Endometrium (tissue), 2 donors: ENCODE measurements at regions not wholly inside any gene's neighbourhood (a gene's known extent, or its start where the extent isn't known, plus 50 kb on each side); places are given as distances from the start of the nearest gene placed in this dataset.

Experiments
- FAIRE-seq: peaks from 2 replicates; lab custom pipeline; 2012; peaks lifted over from hg19 to GRCh38; lab: Jason Lieb, UNC
- donor health status: control.
- donor health status: control.

DNA sequence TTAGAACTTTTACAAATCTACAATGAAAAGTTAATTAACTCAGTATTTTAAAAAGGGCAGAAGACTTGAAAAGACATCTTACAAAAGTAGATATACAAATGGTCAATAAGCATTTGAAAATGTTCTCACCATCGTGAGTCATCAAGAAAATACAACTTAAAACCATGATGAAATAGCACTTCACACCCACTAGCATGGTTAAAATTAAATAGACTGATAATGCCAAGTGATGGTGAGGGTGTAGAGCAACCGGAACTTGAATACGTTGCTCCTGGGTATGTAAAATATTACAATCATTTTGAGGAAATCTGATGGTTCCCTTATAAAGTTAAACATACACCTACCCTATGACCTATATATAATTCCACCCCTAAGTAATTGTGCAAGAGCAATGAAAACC, 319.8 kb upstream of the UMPS start:
- FAIRE-seq = no peak

DNA sequence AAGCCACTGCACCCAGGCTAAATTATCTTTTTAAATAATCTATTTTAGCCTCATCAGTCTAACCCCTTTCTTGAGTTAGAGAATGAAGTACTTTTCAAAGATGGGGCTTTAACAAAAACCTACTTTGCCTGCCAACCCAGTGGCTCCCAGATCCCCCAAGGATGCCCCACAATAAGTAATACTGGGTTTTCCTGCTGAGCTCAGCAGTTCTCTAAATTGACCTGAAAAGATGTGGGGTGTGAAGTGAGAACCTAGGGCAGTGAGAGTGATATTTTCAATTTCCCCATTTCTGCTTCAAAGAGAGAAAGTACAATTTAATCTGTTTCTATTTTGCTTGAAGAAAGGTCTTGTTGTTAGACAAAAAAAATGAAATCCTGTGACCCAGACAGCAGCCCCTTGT, 318.5 kb upstream of the UMPS start:
- no peak for FAIRE-seq

DNA sequence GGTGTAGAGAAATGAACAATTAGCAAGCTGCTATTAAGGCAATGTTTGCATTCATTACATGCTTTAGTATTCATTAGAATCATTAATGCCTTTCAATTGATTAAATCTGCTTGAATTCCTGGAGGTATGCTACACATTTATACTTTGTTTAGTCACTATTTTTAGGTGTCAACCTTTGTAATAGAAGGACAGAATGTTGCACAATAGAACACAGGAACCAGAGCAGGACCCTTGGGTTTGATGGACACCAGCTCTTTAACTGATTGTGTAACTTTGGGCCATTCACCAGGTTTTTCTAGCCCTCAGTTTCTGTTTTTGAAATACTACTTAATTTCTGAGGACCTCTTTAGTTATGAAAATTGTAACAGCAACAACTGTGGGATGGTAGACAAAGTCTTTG, 317.6 kb upstream of the UMPS start:
- FAIRE-seq = no peak

DNA sequence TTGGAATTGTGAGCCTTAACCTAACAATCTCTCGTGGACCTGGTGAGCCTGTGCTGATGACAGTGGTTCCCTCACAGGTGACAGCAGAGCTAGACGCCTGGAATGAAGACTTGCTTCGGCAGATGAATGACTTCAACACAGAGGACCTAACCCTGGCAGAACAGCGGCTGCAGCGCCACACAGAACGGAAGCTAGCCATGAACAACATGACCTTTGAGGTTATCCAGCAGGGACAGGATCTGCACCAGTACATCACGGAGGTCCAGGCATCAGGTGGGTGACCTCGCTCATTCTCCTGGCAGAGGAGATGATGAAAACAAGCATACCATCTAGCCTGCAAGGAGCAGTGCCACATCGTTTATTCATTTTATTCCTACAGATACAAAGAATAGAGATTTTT, 316.9 kb upstream of the UMPS start:
- no peak for FAIRE-seq

DNA sequence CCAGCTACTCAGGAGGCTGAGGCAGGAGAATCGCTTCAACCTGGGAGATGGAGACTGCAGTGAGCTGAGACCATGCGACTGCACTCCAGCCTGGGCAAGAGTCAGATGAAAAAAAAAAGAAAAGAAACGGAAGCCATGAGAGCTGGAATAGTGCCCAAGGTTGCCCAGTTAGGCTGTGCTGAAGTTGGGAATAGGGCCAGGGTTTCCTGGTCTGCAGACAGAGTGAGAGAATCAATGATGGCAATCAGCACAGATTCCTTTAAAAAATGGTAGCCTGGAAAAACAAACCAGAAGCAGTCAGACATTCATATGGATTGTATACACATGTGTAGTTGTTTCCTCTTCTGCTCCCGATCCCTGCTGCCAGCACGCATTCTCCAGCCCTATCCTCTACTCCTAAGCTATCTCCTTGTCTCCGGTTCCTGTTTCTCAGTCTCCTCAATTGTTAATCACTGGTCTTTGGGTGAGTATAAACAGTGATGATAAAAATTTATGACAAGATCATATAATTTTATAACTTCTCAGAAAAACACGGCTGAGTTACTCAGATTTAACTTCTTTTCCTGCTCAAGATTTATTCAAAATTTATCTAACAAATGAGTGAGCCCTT, 316.2 kb upstream of the UMPS start:
- no peak for FAIRE-seq

DNA sequence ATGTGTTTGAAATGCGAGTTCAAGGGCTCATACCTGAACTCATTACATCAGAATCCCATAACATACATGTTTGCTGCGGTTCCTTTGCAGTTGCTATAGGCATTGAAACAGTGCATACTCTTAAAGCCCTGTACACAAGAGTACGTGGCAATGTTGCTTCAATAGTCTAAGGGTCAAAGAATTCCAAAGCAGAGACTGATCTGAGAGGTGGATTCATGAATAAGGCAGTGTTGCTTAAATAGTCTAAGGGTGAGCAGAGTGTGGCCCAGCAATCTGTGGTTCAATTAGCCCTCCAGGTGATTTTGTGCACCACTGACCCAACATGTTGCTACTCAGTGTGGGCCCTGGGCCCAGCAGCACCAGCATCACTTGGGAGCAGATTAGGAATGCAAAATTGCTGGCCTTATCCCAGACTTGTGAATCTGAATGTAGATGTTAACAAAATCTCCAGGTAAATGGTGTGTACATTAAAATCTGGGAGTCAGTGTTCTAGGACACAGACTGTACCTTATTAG, 314.7 kb upstream of the UMPS start:
- no peak for FAIRE-seq

DNA sequence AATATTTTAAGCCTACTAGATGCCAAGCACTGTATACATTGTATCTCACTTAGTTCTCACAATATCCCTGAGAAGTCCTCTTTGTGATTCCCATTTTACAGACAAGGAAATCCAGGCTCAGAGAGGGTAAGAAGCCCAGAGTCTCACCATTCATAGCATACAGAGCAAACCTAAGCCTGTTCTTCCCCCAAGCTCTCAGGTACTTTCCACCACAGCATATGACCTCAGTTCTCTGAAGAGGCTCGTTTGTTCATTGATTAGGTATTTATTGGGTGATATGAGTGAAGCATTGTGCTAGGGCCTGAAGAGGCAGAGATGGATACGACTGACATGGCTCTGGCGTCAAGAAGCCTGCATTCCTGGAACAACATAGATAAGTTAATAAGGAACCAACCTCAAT, 310.9 kb upstream of the UMPS start:
- no peak for FAIRE-seq

DNA sequence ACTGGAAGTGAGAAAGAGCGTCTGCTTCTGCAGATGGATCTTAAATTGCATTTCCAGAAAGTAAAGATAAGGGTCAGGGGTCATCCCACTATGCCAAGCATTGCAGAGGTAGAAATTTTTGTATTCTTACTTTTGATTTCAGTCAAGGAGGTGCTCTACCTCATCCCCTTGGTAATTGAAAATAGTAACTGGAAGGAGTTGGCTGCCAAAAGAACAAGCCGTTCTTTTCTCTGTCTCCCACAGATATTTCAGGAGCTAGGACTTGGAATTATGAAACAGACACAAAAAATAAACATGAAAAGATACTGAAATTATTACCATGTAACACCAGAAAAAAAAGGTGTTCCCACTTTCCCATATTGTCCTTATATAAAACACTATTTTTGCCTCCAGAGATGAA, 309.9 kb upstream of the UMPS start:
- FAIRE-seq = no peak

DNA sequence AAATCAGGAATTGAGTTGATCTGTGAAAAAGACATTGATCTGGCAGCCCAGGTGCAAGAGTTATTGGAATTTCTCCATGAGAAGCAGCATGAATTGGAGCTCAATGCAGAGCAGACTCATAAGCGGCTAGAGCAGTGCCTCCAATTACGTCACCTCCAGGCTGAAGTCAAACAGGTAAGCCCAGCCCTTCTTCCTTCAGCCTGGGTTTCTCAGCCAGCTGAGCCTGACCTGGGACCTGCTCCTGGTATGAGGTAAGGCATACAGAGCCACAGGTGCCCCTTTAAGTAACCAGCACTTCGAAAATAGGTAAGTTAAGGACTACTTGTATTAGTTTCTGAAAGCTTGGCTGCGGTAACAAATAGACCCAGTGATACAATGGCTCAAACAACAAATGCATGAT, 307.4 kb upstream of the UMPS start:
- FAIRE-seq = no peak

DNA sequence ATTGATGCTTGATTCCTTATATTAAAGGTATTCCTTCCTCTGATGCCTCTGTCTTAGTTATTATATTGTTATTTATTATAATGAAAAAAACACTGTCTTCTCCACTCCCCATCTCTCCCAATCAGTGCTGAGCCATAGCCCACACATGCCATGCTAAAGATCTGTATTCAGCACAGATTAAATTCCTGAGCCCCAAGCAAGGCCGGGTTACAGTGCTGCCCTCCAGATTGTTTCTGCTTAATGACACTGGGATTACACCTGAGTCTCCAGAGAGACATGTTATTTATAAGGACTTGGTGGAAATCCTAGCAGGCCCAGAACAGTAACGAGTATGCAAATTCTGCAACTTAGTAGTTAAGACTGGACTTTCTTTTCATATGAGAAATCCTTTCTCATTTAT, 305.9 kb upstream of the UMPS start:
- FAIRE-seq = no peak

DNA sequence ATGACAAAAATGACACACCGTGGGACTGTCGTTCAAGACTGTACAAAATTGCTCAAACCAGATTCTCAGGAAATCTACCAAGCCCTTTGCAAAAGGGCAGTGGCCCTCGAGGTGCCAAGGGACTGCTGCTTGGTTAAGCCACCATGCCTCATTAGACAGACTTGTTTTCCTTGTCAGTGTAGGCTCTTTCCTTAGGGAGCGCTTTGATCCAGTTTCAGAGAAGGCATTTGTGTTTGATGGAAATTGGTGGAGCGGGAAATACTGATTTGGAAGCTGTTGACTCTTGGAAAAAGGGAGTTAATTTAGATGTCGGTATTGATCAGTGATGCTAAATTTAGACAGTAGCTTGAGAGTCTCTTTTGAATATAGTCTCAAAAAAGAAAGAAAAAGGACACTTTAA, 304.3 kb upstream of the UMPS start:
- no peak for FAIRE-seq

DNA sequence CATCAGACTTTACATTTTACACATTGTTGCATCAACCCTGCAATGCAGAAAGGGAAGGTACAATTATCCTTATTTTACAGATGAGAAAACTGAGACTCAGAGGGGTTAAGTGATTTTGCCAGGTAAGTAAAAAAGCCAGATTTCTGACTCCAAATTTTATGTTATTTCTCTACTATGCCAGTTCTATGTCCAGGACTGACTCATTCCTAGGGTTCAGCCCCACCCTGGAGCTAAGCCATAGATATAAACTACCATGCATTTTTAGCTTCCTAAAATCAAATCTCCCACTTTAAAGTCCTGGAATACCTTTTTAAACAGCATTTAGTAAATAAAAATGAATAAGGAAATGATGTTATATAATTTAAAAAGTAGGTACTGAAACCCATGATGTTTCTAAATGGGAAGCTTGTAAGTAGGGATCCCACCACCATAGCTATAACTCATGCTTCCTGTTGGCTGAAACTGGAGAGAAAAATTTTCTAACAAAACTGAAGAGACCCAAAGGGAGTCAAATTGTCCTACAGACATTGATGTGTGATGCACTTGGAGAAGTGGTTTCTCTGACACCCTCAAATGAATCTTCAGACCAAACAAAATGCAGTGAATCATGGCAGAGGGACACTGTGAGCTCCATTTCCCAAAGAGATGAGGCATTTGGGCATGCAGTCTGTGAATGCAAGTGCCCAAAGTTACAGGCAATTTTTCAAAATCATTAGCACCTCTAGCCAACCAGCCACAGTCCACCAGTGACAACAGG, 301.7 kb upstream of the UMPS start:
- FAIRE-seq = no peak

DNA sequence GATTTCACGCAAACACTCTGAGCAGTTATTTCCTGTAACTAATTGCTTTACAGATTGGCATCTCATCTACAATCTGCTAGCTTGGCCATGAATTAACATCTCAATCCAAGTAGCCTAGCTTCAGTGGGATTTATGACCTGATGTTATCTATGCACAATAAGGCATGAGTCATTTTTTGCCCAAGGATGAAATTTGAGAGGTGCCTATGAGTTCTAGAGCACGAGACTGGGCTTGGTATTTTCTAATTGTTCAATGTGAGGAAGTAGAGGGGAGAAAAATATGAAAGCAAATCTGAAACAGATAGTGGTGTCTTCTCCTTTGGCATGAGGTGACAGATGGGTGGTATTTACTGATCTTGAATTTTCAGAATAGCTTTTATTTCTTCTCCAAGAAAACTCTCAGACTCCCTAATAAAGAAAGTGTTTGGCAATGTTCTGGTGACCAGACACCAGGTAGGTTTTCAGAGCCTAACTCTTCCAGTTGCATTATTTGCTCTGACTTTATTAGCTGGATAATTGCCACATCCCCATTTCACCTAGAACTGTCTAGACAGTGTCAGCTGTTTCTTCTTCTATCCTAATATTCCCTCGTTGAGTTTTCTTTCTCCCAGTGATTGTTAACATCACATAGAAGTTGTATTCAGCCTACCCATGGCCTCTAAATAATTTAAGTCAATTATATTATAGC, 301.0 kb upstream of the UMPS start:
- FAIRE-seq = no peak

DNA sequence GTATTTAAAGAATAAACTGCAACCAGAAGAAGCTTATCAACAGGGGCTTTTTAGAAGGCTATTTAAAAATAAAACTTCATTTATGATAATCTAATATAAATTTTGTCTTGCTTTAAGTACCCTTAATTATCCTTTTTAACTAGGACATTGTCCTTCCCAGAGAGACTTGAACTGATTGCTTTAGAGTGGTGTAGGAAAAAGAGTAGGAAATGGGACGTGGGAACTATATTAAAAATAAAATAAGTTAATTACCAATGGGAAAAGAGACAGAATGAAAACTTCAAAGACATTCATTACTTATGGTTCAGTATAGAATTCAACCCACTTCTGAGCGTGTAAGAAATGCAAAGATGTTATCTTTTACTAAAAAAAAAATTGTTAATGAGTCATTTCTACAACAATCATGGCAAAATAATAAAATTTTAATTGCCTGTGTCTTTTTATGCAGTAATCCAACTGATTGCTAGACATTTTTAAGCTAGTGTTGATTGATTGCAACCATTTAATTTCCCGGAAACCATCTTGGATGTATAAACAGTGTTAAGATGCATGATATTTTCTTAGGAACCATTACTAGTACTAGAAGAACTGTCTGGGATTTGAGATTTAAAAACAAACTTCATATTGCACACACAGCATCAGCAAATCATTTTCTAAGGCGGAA, 298.8 kb upstream of the UMPS start:
- no peak for FAIRE-seq

DNA sequence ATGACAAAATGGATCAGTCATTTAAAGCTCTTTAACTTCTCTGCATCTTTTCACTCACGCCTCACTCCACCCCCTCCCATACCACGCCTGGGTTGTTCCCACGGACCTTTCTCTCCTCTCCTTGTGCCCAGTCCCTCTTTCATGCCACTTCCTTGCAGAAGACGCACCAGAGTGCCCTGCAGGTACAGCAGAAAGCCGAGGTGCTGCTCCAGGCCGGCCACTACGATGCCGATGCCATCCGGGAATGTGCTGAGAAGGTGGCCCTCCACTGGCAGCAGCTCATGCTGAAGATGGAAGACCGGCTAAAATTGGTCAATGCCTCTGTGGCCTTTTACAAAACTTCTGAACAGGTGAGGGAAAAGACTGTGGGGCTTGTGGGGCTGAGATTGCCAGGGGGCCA, 296.1 kb upstream of the UMPS start:
- FAIRE-seq = no peak

DNA sequence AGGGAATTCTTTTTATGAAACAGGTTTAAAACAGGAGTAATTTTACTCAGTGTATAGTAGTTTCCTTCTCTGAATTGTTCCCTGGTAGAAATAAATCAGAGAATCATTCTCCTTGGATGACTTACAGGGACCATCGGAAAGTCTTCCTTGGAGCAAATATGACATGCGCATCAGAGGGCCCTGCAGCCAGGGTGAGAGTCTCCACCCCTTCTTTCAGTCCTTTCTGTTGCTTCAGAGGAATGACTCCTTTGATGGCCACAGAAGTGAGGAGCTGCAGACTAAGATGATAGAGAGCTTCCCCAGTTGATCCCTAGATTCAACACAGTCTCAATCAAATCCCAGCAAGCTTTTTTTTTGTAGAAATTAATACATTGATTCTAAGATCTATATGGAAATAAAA, 294.8 kb upstream of the UMPS start:
- FAIRE-seq = no peak

DNA sequence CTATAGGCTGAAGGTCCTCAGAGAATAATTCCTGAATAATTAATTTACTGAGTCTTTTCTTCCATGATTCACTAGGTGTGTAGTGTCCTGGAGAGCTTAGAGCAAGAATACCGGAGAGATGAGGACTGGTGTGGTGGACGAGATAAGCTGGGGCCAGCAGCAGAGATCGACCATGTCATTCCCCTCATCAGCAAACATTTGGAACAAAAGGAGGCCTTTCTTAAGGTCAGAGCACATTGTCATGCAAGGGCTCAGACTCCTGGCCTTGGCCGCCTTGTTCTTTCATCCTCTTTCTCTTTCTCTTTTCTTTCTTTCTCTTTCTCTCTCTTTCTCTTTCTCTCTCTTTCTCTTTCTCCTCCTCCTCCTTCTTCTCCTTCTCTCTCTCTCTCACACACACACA, 291.4 kb upstream of the UMPS start:
- FAIRE-seq = no peak

DNA sequence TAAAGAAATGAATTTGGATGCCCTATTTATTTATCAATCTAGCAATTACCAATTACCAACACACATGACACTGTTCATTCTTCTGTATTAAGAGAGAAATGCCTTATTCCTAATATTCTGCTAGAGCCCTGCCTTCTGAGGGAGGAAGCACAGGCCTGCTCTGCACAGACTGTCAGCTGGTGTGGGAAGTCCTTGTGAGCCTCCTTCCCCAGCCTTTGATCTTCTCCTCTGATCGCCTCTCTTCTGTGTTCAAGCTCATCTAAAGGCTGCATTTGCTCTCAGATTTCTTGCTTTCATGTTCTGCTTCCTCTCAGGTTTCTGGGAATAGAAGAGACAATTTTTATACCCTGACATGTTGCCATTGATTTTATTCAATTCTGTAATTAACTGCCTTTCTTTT, 290.6 kb upstream of the UMPS start:
- no peak for FAIRE-seq

DNA sequence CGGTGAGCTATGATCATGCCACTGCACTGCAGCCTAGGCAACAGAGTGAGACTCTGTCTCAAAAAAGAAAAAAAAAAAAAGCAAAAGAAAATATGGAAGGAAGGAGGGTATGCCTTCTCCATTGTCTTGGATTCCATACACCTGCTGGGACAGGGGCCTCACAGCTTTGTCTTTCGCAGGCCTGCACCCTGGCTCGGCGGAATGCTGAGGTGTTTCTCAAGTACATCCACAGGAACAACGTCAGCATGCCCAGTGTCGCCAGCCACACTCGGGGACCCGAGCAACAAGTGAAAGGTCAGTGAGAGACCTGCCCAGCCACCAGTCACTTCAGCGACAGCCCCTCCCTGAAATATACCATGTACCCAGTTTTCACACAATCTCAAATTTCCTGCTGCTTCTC, 288.5 kb upstream of the UMPS start:
- no peak for FAIRE-seq

DNA sequence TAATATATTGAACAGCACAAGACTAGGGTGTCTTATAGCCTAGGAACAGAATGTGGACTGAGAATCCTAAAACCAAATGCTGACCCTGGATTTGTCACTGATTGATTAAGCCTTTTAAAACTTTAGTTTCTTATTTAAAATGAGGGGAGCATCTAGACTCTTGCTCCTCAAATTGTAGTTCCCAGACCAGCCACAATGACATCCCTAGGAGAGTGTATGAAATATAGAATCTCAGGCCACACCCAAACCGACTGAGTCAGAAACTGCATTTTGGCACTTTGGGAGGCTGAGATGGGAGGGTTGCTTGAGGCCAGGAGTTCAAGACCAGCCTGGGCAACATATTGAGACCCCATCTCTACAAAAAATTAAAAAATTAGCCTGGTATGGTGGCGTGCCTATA, 287.8 kb upstream of the UMPS start:
- no peak for FAIRE-seq

DNA sequence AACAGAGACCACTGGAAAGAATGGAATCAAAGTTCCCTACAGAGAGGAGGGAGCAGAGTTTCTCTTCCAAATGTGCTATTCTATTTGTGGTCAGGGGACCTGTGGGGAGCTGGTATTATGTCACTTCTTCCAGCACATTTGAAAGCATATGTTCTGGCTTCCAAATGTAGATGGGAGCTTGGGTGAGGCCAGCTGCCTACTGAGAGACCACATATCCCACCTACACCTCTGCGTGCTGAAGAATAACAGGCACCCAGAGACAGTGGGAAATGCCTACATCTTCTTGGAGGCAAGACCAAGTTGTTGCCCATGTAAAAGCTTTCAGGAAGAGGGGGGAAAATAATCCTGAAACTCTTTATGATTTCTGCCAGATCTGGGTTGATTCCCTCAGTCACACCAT, 286.8 kb upstream of the UMPS start:
- FAIRE-seq = no peak

DNA sequence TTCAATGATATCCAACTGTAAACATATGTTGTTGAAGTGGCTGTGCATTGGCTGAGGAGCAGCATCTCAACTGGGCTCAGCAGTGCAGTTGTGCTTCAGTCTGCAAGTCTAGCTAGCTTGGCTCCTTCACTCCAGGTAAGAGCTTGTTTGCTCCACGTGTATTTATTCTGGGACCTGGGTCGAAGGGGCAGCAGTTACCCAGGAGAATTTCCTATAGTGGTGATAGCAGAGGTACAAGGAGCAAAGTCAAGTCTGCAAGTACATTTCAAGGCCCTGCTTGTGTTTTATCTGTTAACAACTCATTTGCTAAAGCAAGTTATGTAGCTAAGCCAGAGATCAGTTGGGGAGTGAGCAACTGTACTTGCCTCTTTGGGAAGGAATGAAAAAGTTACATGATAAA, 286.2 kb upstream of the UMPS start:
- FAIRE-seq = no peak

DNA sequence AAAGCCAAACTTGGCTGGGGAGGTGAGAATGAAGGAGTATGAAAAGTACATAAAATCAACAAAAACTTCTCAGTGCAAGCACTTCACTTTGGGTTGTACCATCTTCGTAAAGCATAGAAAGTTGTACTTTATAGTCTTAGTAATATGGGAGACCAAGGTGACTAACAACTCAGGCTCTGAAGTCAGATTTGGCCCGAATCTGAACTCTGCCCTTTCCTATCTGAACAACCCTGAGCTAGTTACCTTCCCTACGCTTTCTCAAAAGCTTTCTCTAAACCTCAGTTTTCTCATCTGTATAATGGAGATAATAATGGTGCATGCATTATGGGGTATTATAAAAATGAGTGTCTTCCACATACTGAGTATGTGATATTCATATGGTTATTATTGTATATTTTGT, 285.4 kb upstream of the UMPS start:
- no peak for FAIRE-seq
